Germinal center (tissue), 1 donor: ENCODE measurements at regions not wholly inside any gene's neighbourhood (a gene's known extent, or its start where the extent isn't known, plus 50 kb on each side); places are given as distances from the start of the nearest gene placed in this dataset.

Experiments used
- DNase-seq: peaks from one replicate; pipeline ENCODE4 v3.0.0; 2012; ENCODE audit warnings: mixed read lengths, low spot score

DNA sequence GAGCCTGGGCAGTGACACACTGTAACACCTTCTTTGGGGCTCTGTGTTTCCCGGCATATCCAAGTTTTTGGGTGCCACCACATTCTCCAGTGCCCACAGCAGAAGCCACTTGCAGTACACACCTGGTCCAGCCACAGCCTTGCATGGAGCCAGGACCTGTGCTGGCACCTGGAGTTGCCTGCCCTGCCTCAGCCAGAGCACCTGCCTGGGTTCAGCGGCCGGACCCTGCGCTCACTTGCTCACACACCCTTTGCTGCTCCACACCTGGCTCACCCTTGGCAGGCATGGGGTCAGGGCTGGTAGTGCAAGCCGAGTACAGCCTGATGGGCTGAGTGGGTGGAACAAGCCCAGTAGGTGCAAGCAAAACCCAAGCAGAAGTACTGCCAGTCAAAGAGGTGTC, 1511.1 kb downstream of the TECRL start:
- no peak for DNase-seq

DNA sequence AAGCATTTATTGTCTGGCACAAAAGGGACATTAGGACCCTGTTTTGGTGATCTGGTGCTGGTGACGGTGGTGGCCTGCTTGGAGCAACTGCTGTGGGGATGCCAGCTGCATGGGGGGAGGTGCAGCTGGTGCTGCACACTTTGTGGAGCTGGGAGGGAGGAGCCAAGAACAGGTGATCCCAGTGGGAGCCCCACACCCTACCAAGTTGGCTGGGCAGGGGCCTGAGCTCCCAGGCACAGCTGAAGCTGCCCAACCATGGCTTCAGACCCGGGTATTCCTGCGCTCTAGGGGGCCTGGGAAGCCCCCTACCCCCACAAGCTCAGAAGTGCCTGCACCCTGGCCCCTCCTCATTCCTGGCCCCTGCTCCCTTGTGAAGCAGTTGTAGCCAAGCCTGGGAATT, 1512.5 kb downstream of the TECRL start:
- DNase-seq: no peak

DNA sequence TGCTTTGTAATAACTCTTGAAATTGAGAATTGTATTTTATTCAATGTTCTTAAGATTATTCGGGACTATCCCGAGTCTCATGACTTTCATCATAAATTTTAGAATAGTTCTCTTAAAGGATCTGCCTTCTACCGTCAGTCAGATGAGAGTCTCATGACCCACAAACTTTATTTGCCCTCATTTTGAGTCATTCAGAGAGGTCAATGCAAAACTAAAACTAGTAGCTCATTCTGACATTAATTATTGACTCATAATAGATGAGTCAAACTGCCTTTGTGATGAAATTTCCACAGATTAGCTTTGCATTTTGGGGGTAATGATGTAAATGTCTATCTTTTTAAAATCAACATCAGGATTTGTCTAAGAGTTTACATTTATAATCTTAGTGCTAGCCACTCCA, 1527.3 kb downstream of the TECRL start:
- no peak for DNase-seq

DNA sequence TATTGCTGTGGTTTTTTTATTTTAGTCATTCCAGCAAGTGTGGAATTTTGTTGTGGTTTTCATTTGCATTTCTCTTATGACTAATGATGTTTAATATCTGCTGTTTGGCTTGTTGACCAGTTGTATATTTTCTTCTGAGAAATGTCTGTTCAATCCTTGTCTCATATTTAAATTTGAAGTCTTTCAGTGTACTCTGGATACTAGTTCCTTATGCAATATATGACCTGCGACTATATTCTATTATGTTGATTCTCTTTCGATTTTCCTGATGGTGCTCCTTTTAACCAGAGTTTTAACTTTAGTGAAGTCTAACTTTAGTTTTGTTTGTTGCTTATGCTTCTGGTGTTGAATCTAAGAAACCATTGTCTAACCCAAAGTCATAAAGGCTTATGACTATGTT, 1528.0 kb downstream of the TECRL start:
- no peak for DNase-seq

DNA sequence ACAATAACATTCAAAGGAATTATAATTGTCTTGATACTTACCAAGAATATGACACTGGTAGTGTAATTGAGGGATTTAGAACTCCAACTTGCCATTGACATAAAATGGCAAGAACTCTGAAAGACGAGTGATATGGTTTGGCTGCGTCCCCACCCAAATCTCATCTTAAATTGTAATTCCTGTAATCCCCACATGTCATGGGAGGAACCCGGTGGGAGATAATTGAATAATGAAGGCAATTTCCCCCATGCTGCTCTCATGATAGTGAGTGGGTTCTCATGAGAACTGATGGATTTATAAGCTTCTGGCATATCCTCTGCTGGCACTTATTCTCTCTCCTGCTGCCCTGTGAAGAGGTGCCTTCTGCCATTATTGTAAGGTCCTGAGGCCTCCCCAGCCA, 1536.4 kb downstream of the TECRL start:
- DNase-seq: no peak

DNA sequence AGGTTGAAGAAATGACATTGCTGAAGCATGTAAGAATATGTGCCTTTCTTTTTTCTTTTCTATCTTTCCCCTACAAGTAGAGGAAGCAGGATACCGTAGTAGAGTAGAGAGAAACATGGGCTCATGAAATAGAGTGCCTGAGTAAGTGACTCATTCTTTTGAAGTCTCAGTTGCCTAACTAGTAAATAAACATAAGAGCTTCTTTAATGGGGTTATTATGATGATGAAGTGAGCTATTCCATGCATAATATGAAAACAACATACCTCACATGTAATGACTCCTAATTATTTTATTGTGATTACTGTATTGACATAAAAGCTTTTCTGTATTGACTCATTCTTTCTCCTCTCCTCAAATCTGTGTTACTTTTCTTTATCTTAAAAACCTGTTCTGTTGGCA, 1538.2 kb downstream of the TECRL start:
- no peak for DNase-seq

DNA sequence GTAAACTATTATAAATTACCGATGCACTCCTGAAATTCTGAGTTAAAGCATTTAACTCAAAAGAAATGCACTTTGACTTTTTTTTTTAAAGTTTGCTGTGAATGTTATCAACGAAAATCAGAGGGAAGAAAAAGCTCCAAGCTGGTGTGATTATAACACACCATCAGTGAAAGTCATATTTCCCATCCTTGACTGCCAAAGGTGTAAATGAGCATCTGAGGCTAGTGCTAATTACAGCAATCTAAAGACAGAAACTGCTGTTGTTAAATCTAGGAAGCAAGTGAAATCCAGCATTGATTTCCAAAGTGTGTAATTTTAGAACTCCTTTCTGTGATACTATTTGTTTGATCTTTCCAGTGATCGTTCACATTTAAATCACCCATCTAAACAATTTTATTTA, 1538.8 kb downstream of the TECRL start:
- DNase-seq: no peak

DNA sequence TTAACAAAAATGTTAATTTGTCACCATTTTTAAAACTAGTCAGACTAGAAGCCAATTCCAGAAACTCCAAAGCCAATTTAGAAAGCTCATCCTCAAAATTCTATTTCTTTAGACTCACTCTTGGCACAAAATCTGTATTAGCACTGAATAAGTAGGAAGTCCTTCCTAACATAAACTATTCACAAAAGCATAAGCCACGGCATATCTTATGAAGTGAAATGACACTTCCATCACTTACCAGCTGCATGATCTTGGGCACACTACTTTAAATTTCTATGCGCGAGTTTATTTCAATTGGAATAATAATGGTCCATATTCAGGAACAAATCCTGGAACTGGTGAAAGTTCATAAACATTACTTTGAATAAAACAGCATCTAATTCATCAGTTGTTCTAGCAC, 1544.0 kb downstream of the TECRL start:
- DNase-seq: no peak

DNA sequence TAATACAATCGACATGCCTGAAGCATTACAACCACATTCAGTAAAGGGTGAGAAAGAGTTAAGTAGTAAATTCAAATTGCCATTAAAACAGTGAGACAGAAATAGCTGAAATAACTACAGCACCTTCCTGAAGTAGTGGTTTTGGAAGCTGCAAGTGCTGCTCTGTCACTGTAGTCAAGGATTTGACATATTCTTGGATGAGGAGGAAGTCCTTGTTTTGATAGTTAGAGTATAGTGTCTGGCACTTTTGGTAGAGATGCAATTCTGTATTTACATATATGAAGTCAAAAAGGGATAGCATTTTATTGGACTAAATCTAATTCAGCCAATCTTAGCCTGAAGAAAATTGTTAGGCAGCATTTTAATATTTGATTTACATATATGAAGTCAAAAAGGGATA, 1559.6 kb downstream of the TECRL start:
- DNase-seq: no peak

DNA sequence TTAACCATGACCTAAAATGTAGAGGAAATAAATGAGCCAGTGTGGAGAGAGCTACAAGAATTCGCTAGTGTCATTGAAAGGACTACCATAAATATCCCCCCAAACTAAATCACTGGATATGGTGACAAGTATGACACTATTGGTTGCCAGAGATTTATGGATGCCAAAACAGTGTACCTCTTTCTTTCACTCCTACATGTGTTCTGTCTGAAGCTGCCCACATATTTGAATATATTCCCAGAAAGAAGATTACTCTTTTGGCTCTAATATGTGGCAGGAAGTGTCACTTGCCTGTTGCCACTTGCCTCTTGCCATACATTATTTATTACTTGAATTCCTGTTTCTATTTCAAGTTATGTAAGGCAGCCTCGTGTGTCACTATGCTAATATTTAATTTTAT, 1573.6 kb downstream of the TECRL start:
- no peak for DNase-seq

DNA sequence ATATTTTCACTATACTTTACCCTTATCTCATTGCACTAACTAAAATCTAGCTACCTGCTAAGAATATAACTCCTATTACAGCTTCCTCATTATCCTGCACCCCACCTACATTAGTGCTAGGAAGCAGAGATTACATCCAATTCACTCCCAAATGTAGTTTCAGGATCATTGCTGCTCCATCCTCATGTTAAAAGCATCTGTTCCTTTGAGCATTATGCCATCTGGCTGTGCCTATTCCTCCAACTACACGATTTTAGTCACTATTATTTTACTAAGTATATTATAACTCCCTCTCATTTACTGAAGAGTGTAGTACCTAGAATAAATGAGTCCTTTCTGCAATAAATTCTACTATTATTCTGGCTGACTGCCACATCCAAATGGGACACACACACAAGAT, 1586.9 kb downstream of the TECRL start:
- DNase-seq: no peak

DNA sequence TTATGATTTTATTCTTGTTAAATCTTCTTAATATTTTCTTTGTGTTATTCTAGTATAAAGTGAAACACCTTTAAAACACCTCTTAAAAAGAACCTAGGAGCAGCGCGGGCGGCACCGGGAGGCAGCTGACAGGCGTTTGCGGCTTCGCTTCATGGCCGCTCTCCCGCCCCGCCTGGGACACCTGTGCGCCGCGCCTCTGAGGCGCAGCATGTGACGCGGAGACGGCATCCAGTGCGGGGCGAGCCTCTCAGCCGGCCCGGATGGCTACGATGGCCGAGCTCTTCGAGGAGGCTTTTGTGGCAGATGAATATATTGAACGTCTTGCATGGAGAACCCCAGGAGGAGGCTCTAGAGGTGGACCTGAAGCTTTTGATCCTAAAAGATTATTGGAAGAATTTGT, 1592.7 kb downstream of the TECRL start:
- no peak for DNase-seq

DNA sequence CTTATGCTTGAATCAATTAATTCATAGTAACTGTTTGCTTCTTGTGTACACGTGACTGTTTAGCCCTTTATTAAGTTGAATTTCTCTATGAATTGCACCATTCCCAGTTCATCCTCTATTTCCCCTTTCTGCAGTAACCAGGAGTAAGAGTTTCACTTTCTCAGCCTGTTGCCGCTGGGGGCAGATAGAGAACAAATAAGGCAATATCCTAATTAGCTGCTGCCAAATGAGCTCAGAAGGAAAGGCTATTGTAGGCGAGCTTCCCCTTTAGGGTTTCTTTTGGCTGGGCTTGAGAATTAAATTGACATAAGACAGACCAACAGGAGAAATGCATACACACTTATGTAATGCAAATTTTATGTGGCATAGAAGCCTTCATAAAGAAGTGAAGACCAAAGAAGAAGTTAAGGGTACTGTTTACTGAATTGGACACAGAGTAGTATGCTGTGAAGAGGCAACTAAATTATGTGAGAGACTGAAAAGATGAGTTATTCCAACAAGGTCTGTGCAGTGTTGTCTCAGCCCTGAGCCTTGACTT, 1594.7 kb downstream of the TECRL start:
- no peak for DNase-seq

DNA sequence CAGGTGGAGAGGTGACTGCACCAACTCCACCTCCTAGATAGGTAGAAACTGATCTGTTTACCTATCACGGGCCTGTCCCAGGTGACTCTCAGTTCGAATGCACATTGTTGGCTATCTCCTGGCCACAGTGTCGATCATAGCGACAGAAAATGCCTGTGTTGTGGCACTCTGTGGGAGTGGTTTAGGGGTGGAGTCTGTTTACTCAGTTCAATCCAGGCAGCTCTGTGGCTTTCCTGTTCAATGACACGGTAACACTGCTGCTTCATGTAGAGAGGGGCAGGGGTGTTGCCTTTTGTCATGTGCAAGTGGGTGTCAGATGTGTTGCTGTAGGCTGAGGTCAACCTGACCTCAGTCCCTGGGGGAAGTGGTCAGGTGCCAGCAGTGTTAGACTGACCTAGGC, 1602.4 kb downstream of the TECRL start:
- DNase-seq: no peak

DNA sequence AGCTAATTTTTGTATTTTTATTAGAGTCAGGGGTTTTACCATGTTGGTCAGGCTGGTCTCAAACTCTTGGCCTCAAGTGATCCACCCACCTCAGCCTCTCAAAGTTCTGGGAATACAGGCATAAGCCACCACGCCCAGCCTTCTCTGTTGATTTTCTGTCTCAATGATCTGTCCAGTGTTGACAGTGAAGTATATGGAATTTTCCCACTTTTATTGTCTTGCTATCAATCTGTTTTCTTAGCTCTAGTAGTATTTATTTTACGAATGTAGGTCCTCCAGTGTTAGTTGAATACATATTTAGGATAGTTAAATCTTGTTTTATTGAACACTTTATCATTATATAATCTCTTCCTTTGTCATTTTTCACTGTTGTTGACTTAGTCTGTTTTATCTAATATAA, 1603.9 kb downstream of the ADGRL3 start:
- DNase-seq: no peak

DNA sequence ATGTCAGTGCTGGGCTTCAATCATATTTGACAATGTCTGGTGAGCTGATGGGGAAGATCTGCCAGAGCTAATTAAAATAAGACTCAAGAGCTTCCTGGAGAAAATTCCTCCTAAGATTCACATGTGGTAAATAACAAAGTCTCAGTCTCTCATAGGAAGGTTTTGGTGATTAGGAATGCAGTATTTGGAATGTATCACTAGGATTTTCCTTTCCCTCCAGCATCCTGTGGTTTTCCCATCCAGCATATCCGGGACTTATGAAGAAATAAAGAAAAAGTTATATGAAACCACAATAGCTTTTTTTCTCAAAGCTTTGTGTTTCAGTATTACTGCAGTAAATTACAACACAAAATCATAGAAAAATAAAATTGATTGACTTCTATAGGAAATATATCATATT, 1597.1 kb downstream of the ADGRL3 start:
- DNase-seq: no peak

DNA sequence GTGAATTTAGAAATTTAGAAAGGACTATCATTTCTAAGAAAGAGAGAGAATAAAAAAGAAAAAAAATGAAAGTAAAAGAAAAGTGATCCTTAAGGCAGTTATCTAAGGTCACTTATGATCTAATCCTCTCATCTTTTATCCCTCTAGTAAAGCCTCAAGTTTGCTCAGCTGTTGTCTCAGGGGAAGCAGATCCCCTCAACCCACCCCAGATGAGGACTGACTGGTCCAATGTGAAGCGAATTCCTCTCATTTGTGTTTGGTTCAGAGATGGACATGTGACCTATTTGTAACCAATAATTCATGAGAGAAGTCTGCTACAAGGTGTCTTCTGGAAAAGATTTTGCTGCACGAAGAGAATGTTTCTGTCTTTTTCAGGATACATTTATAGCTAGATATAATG, 1591.3 kb downstream of the ADGRL3 start:
- DNase-seq: no peak

DNA sequence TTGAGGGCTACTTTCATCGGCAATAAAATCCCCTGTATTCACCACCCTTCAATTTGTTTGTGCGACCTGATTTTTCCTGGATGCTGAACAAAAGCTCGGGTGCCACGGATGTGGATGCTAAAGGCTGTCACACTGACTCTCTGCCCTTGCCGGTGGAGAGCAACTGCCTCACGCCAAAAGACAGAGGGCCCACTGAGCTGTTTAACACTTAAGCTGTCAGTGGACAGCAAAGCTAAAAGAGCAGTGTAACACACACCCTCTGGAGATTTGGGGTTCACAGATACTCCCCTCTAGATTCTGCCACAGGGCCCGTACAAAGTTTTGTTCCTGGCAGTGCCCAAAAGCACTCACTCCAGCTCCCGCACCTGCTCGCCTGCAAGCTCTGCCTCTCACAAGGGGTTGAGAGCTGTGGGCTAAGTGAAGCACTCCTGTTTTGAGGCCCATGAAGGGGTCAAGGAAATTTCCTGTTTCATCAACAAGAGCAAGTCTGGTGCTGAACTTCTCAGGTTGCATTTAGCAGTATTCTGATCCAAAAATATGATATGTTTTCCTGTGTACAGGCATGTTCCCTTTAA, 1571.9 kb downstream of the ADGRL3 start:
- DNase-seq: no peak

DNA sequence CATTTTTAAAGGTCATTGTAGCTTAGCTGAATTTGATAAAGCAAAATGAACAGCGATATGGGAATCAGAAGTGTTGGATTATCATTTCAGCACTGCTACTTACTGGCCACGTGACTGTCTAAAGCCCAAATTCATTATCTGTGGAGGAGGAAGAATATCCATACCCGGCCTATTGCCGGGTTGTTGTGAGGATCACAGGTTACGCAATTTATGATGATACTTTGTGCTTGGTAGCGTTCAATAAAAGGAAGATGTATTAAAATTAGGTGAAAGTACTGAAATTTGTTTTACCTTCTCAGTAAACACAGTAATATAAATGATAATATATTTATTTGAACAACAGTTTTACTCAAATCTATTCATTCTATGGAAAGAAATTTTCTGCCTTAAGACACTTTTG, 1540.2 kb downstream of the ADGRL3 start:
- no peak for DNase-seq

DNA sequence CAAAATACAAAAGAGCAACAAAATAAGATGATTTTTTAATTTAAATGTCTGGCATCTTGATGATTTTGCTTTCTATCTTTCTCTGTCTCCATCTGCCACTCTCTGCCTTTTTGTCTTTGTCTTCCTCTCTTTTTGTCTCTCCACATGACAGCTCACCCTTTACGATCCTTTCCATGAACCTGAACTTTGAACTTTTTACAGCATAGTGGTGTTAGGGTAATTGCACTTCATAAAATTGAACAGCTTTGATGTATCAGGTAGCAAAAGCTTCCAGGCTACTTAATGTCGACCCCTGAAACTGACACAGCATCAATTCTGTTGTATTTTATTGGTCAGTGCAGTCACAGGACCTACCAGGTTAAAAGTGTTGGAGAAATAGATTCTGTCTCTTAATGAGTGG, 1517.0 kb downstream of the ADGRL3 start:
- DNase-seq: no peak

DNA sequence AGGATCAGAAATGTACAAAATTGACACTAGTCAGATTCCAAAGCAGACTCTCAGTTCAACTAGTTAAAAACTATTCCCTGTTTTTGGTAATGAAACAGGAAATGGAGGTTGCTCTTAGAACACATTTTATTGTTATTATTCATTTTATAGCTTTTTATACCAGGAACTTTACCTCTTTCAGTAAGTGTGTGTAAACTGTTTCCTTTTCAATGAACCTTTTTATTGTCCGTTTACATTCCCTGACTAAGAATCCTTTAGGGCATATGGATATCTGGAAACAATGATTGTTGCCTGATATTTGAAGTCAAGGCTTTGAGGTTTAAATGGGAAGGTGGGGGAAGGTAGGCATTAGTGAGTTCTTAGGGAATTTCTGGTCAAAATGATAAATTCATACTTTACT, 1511.4 kb downstream of the ADGRL3 start:
- no peak for DNase-seq

DNA sequence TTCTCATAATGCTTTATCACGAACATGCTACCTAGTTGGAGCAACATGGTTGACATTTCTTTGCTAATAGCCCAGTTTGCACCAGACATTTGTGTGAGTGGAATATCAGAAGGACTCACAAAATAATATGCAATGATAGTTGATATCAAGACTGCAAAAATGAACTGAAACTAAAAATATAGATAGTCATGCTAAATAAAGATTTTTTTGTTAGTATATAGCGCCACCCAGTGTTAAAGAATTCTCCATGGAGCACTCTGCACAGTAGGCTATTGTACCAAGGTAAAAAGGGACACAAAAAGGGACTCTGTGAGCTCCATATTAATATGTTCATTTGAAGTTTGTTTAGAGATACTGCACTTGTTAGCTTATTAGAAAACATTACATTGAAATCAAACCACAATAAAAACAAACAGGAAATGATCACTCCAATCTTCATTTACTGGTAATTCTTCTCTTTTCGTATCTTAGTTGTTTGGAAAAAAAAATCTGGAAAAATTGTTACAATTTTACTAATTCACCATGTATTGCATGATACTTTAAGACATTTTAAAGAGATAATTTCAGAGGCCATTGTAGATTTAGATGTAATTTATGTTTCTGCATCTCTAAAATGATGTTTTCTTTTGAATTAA, 1509.6 kb downstream of the ADGRL3 start:
- no peak for DNase-seq

DNA sequence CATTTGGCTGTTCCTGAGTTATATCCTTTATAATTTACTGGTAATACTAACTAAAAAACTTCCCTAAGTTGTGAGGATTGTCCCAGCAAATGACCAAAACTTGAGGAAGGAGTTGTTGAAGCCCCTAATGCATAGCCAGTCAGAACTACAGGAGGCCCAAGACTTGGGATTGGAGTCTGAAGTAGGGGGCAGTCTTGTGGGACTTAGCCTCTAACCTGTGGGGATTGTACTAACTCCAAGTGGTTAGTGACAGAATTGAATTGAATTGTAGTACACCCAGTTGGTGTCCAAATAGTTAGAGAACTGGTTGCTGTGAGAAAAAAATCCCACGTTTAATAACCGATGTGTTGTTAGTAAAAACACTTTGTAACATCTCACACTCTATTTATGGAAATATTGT, 1506.3 kb downstream of the ADGRL3 start:
- DNase-seq: no peak
